GM12801 (cell line): ENCODE measurements at regions not wholly inside any gene's neighbourhood (a gene's known extent, or its start where the extent isn't known, plus 50 kb on each side); places are given as distances from the start of the nearest gene placed in this dataset.

ENCODE experiments used
- TF ChIP-seq, protein P1 (sequence below): IDR thresholded peaks from one replicate; pipeline ENCODE4 v1.5.1; 2011; ENCODE audit warnings: control low read depth; ENCODE audit not compliant: insufficient read length; ENCODE audit errors: extremely low read depth

DNA sequence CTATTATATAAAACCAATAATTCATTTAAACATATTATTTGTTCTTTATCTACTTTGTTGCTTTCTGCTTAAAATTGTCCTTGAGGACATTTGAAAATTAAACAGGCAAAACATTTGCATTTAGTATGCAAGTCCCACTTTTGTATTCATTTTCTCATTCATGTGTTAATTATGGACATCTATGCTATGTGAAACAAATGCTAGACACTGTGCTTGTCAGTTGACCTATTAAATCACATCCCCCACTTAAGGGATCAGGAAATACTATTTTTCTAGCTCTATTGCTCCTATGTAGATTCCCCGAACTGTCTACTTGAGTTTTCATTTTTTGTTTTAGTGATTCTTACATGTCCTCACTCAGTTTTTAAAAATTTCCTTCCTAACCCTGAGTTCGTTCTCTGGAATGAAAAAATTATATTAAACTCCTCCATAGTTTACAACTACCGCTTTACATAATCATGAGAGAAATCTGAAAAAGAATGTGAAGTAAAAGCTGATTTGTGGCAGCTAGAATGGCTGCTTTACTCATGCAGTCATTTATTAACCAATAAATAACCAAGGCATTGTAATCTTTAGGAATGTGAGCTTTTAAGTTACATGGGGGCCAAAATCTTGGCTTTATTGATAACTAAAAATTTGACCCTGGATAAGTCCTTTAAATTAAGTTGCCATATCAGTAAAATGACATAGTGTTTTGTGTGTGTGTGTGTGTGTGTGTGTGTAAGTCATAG, 188.5 kb downstream of the LIG4 start:
- TF ChIP-seq, protein P1, sequence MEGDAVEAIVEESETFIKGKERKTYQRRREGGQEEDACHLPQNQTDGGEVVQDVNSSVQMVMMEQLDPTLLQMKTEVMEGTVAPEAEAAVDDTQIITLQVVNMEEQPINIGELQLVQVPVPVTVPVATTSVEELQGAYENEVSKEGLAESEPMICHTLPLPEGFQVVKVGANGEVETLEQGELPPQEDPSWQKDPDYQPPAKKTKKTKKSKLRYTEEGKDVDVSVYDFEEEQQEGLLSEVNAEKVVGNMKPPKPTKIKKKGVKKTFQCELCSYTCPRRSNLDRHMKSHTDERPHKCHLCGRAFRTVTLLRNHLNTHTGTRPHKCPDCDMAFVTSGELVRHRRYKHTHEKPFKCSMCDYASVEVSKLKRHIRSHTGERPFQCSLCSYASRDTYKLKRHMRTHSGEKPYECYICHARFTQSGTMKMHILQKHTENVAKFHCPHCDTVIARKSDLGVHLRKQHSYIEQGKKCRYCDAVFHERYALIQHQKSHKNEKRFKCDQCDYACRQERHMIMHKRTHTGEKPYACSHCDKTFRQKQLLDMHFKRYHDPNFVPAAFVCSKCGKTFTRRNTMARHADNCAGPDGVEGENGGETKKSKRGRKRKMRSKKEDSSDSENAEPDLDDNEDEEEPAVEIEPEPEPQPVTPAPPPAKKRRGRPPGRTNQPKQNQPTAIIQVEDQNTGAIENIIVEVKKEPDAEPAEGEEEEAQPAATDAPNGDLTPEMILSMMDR = no peak

DNA sequence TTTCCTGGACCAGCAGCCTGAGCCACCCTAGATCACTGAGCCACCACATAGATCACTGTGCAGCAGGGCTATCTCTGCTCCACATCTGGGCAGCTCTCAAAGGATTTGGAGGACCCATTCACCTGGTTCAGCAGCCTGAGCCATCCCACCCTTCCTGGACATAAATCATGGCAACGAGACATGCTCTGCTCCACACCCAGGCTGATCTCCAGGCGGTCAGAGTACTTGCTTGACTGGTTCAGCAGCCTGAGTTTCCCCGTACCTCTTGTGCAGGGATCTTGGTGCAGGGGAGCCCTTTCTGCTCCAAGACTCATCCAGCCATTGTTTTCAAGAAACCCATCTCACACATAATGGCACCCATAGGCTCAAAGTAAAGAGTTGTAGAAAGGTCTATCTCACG, 195.3 kb downstream of the LIG4 start:
- TF ChIP-seq, protein P1 = no peak

DNA sequence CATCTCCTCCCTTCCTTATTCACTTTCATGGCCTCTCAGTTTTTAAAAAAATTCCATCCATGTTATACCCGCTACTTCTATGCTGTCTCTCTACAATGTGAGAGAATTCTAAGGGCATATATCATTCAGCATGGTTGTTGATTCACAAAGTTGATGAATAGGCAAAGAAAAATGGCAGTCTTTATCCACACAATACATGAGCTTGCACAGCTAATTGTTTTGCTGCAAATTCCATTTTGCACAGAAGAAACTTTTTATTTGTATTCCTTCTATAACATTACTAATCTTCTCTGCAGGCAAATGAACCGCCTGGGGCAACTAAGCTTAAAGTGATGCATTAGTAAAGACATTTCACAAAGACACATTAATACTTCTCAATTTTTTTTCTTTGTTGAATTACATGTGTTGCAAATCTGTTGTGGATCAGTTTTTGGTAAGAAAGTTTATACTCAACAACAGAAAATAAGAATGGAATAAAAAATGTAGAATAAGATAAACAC, 196.9 kb downstream of the LIG4 start:
- TF ChIP-seq, protein P1 = no peak

DNA sequence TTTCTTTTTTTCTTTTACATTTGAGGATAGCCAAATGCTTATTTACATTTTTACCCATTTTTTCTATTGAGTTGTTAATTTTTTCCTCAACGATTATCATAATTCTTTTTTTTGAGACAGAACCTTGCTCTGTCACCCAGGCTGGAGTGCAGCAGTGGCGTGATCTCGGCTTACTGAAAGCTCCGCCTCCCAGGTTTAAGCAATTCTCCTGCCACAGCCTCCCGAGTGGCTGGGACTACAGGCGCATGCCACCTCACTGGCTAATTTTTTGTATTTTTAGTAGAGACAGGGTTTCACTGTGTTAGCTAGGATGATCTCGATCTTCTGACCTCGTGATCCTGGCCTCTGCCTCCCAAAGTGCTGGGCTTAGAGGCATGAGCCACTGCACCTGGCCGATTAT, 208.7 kb downstream of the LIG4 start:
- TF ChIP-seq, protein P1 = no peak

DNA sequence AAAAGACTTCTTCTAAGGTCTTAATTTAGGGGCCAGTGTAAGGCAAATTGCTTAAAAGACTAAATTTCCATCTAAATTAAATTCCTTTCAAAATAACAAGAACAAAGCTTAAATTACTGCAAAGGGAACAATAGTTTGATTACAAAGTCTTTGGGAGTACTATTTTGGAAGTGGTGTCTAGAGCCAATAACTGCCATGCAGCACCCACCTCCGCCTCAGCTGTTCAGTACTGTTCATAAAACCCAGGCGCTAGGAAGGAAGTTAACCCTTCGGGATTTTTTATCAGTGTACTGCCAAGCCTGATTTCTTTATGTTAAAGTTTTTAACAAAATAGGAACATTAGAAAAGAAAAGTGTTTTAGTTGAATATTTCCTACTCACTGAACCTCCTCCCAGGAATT, 210.1 kb downstream of the LIG4 start:
- TF ChIP-seq, protein P1 = no peak

DNA sequence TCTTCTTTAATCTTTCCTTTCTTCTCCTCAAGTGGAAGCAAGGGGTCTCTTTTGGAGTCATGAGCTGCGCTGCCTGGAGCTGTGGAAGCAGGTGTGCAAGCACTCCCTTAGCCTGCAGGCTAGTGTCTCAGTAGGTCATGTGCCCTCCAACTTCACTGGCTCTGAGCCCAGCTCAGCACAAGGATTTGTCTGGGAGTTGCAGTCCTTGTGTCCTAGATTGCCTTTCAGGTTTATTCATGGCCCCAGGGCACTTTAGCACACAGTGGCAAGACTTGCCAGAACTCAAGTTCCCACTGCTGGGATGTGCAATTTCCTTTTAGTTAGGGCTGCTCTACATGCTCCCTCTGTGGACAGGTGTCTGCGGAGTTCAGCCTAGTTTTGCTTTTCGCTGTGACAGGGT, 211.7 kb downstream of the LIG4 start:
- TF ChIP-seq, protein P1 = no peak

DNA sequence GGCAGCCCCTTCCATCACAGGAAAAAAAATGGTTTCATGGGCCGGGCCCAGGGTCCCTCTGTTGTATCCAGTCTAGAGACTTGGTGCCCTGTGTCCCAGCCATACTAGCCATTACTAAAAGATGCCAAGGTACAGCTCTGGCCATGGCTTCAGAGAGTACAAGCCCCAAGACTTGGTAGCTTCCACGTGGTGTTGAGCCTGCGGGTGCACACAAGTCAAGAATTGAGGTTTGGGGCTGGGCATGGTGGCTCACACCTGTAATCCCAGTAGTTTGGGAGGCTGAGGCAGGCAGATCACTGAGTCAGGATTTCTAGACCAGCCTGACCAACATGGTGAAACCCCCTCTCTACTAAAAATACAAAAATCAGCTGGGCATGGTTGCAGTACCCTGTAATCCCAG, 214.3 kb downstream of the LIG4 start:
- TF ChIP-seq, protein P1 = no peak
